ENCODE measurements at regions not wholly inside any gene's neighbourhood (a gene's known extent, or its start where the extent isn't known, plus 50 kb on each side); places are given as distances from the start of the nearest gene placed in this dataset.

GRCh38 chr5:67487862-67488261, 291.3 kb upstream of the CD180 start:
- H3K27ac ChIP-seq, result no peak overlapping the region
- TF ChIP-seq CTCF (IDR thresholded peaks at IDR 0.05), result no peak
- no peak overlapping the region for H3K4me3 ChIP-seq
- no peak for DNase-seq (ENCODE audit: low spot score)

GRCh38 chr5:67483453-67484030, 286.9 kb upstream of the CD180 start:
- no peak overlapping the region for H3K27ac ChIP-seq
- H3K4me3 ChIP-seq, result no peak overlapping the region
- no peak for TF ChIP-seq CTCF (IDR thresholded peaks at IDR 0.05)
- DNase-seq (ENCODE audit: low spot score), result no peak

- DNase-seq (ENCODE audit: low spot score), result no peak
- H3K27ac ChIP-seq, result no peak overlapping the region
- no peak for TF ChIP-seq CTCF (IDR thresholded peaks at IDR 0.05)
- no peak overlapping the region for H3K4me3 ChIP-seq
Observed at GRCh38 chr5:67481362-67481761, 284.8 kb upstream of the CD180 start.

GRCh38 chr5:67478337-67478736, 281.7 kb upstream of the CD180 start:
- Histone ChIP-seq H3K4me3 (no peak overlapping the region), H3K27ac (no peak overlapping the region)
- no peak for TF ChIP-seq CTCF (IDR thresholded peaks at IDR 0.05)
- no peak for DNase-seq (ENCODE audit: low spot score)

GRCh38 chr5:67476995-67477394, 280.4 kb upstream of the CD180 start:
- H3K4me3 ChIP-seq, result no peak overlapping the region
- TF ChIP-seq CTCF (IDR thresholded peaks at IDR 0.05), result no peak
- DNase-seq (ENCODE audit: low spot score), result no peak
- H3K27ac ChIP-seq, result no peak overlapping the region

GRCh38 chr5:67476531-67476930, 279.9 kb upstream of the CD180 start:
- DNase-seq (ENCODE audit: low spot score), result no peak
- TF ChIP-seq CTCF (IDR thresholded peaks at IDR 0.05), result no peak
- H3K27ac ChIP-seq, result no peak overlapping the region
- no peak overlapping the region for H3K4me3 ChIP-seq

- TF ChIP-seq CTCF (IDR thresholded peaks at IDR 0.05), result no peak
- no peak overlapping the region for H3K4me3 ChIP-seq
- no peak for DNase-seq (ENCODE audit: low spot score)
- no peak overlapping the region for H3K27ac ChIP-seq
Observed at GRCh38 chr5:67475489-67475888, 278.9 kb upstream of the CD180 start.
